Colonic mucosa (tissue), 4 donors: ENCODE measurements at regions not wholly inside any gene's neighbourhood (a gene's known extent, or its start where the extent isn't known, plus 50 kb on each side); places are given as distances from the start of the nearest gene placed in this dataset.

Experiments used
- DNase-seq: peaks from one replicate; pipeline ENCODE4 v3.0.0-alpha.2; 2020
- H3K27ac ChIP-seq: fragments of 200-600 bp; one replicate; pipeline ENCODE4 v1.8.0; 2021
- H3K27me3 ChIP-seq: fragments of 200-600 bp; one replicate; pipeline ENCODE4 v1.8.0; 2021
- H3K36me3 ChIP-seq: fragments of 200-600 bp; one replicate; pipeline ENCODE4 v1.8.0; 2021
- H3K4me1 ChIP-seq: fragments of 200-600 bp; one replicate; pipeline ENCODE4 v1.8.0; 2021; ENCODE audit warnings: mild to moderate bottlenecking
- H3K4me3 ChIP-seq: fragments of 200-600 bp; one replicate; pipeline ENCODE4 v1.8.0; 2021
- H3K9ac ChIP-seq, 2 donors: one replicate each; pipeline ENCODE4 v1.7.0; 2013; ENCODE audit warnings: control low read depth in 2 of 2, low read depth in 2 of 2, low read length in 2 of 2
- H3K9me3 ChIP-seq: fragments of 200-600 bp; one replicate; pipeline ENCODE4 v1.8.0; 2021
- CTCF ChIP-seq: fragments of 200-600 bp; IDR thresholded peaks from one replicate; pipeline ENCODE4 v1.8.0; 2022; ENCODE audit warnings: antibody characterized with exemption, mild to moderate bottlenecking
- intact Hi-C: fragments of 100-400 bp; cut with DNase I; formaldehyde crosslinking; loops from one replicate; pipeline ENCODE4 v1.14.1; 2022
- donor health status: healthy.
- donor health status: DM: no; HTN: no; CAD: no.
- donor health status: DM: no; HTN: no; CAD: no.

GRCh38 chr3:182220471-182220870 is 508.7 kb downstream of the SOX2 start:
- H3K9ac ChIP-seq = no peak overlapping the region
- no peaks in the 10 kb centered on the region for H3K36me3 ChIP-seq
- intact Hi-C loops = no loop called here
- no peaks in the 10 kb centered on the region for H3K4me1 ChIP-seq
- no peak overlapping the region for H3K27ac ChIP-seq
- no peak for TF ChIP-seq CTCF
- H3K9me3 ChIP-seq = no peaks in the 10 kb centered on the region
- no peak overlapping the region for H3K4me3 ChIP-seq
- no peak for DNase-seq
- H3K27me3 ChIP-seq = no peaks in the 10 kb centered on the region

- TF ChIP-seq CTCF = no peak
- no peak overlapping the region for H3K9ac ChIP-seq
- no peaks in the 10 kb centered on the region for H3K9me3 ChIP-seq
- no peak overlapping the region for H3K4me3 ChIP-seq
- DNase-seq = no peak
- no peak overlapping the region for H3K27ac ChIP-seq
- no peaks in the 10 kb centered on the region for H3K36me3 ChIP-seq
- no peaks in the 10 kb centered on the region for H3K4me1 ChIP-seq
- no peaks in the 10 kb centered on the region for H3K27me3 ChIP-seq
- intact Hi-C loops = no loop called here
These were observed 515.3 kb downstream of the SOX2 start for GRCh38 chr3:182226995-182227394.

GRCh38 chr3:182233405-182233804 is 521.7 kb downstream of the SOX2 start:
- intact Hi-C loops = no loop called here
- no peaks in the 10 kb centered on the region for H3K36me3 ChIP-seq
- H3K4me3 ChIP-seq = no peak overlapping the region
- no peaks in the 10 kb centered on the region for H3K27me3 ChIP-seq
- no peak overlapping the region for H3K9ac ChIP-seq
- no peak for DNase-seq
- no peaks in the 10 kb centered on the region for H3K4me1 ChIP-seq
- no peak overlapping the region for H3K27ac ChIP-seq
- no peaks in the 10 kb centered on the region for H3K9me3 ChIP-seq
- no peak for TF ChIP-seq CTCF

GRCh38 chr3:182233957-182234356 is 522.2 kb downstream of the SOX2 start:
- TF ChIP-seq CTCF = no peak
- Histone ChIP-seq H3K9me3 (no peaks in the 10 kb centered on the region), H3K4me1 (no peaks in the 10 kb centered on the region), H3K4me3 (no peak overlapping the region), H3K27me3 (no peaks in the 10 kb centered on the region), H3K9ac (no peak overlapping the region), H3K36me3 (no peaks in the 10 kb centered on the region), H3K27ac (no peak overlapping the region)
- no peak for DNase-seq
- intact Hi-C loops = no loop called here

- no peak overlapping the region for H3K4me3 ChIP-seq
- H3K27me3 ChIP-seq = no peaks in the 10 kb centered on the region
- no peak for TF ChIP-seq CTCF
- no peak for DNase-seq
- no peaks in the 10 kb centered on the region for H3K36me3 ChIP-seq
- no peaks in the 10 kb centered on the region for H3K4me1 ChIP-seq
- no peak overlapping the region for H3K9ac ChIP-seq
- H3K27ac ChIP-seq = no peak overlapping the region
- intact Hi-C loops = no loop called here
- H3K9me3 ChIP-seq = no peaks in the 10 kb centered on the region
These were observed 523.2 kb downstream of the SOX2 start for GRCh38 chr3:182234881-182235280.

GRCh38 chr3:182235504-182235903 is 523.8 kb downstream of the SOX2 start:
- TF ChIP-seq CTCF = no peak

More at GRCh38 chr3:182235504-182235903, 523.8 kb downstream of the SOX2 start:
- no peaks in the 10 kb centered on the region for H3K27me3 ChIP-seq
- intact Hi-C loops = no loop called here
- H3K9me3 ChIP-seq = no peaks in the 10 kb centered on the region
- H3K9ac ChIP-seq = no peak overlapping the region
- no peaks in the 10 kb centered on the region for H3K4me1 ChIP-seq
- H3K27ac ChIP-seq = no peak overlapping the region
- H3K4me3 ChIP-seq = no peak overlapping the region
- no peak for DNase-seq
- no peaks in the 10 kb centered on the region for H3K36me3 ChIP-seq
